H1 (cell line): ENCODE measurements at regions not wholly inside any gene's neighbourhood (a gene's known extent, or its start where the extent isn't known, plus 50 kb on each side); places are given as distances from the start of the nearest gene placed in this dataset.

Experiments used
- CTCF ChIA-PET: fragments of 300-600 bp; sonication (Branson Sonifier 250); formaldehyde crosslinking; loops from one replicate; lab custom pipeline; 2021; ENCODE audit not compliant: partially characterized antibody; lab: Charles Lee
- POLR2A ChIA-PET: fragments of 300-600 bp; sonication (Branson Sonifier 250); formaldehyde crosslinking; loops from one replicate; lab custom pipeline; 2021; ENCODE audit warnings: inconsistent platforms; ENCODE audit not compliant: partially characterized antibody; lab: Charles Lee
- DNase-seq, 2 experiments: peaks; one replicate each; pipeline versions ENCODE4 v3.0.0 to v3.0.0-alpha.2; 2010 to 2022; ENCODE audit warnings: low spot score in 2 of 2, low read depth in 1 of 2, mixed read lengths in 1 of 2
- FAIRE-seq: peaks from 2 replicates; lab custom pipeline; 2011; peaks lifted over from hg19 to GRCh38; lab: Jason Lieb, UNC
- H2AFZ ChIP-seq: 2 replicates; pipeline ENCODE4 v1.8.1; 2012; ENCODE audit warnings: low read length, inconsistent platforms
- H2AK5ac ChIP-seq: 2 replicates; pipeline ENCODE4 v1.6.1; 2013; ENCODE audit warnings: low read depth, low read length
- H2BK120ac ChIP-seq: replicated peaks from 2 replicates; pipeline ENCODE3; 2013; ENCODE audit warnings: low read depth, low read length, inconsistent platforms
- H2BK12ac ChIP-seq: 2 replicates; pipeline ENCODE4 v1.6.1; 2013; ENCODE audit warnings: low read depth, low read length
- H2BK15ac ChIP-seq: 2 replicates; pipeline ENCODE4 v1.6.1; 2013; ENCODE audit warnings: low read length
- H2BK20ac ChIP-seq: 2 replicates; pipeline ENCODE4 v1.6.1; 2013; ENCODE audit warnings: low read length
- H2BK5ac ChIP-seq: 2 replicates; pipeline ENCODE4 v1.6.1; 2013; ENCODE audit warnings: low read depth, low read length
- H3K14ac ChIP-seq: 2 replicates; pipeline ENCODE4 v1.6.1; 2013; ENCODE audit warnings: inconsistent platforms; ENCODE audit not compliant: insufficient read length
- H3K18ac ChIP-seq: 2 replicates; pipeline ENCODE4 v1.6.1; 2013; ENCODE audit warnings: low read length; ENCODE audit errors: extremely low read depth
- H3K23ac ChIP-seq: 2 replicates; pipeline ENCODE4 v1.6.1; 2013; ENCODE audit warnings: inconsistent platforms; ENCODE audit not compliant: insufficient read length
- H3K23me2 ChIP-seq: 2 replicates; pipeline ENCODE4 v1.6.1; 2013; ENCODE audit warnings: low read depth, low read length
- H3K27ac ChIP-seq: 2 replicates; pipeline ENCODE4 v1.6.1; 2011; ENCODE audit warnings: low read depth, low read length, inconsistent platforms
- H3K27me3 ChIP-seq, 4 experiments: replicated peaks in 1 of 4; 1 replicate in 1 of 4; 2 replicates in 3 of 4; pipeline versions ENCODE4 v1.6.1 to v1.8.1; 2011 to 2013; ENCODE audit warnings: low read length in 3 of 4, mild to moderate bottlenecking in 3 of 4, inconsistent platforms in 2 of 4, mixed read lengths in 2 of 4, moderate library complexity in 1 of 4; ENCODE audit not compliant: control insufficient read depth in 3 of 4, insufficient read depth in 3 of 4; ENCODE audit errors: extremely low read depth in 1 of 4
- H3K36me3 ChIP-seq, 4 experiments: 2 replicates each; pipeline versions ENCODE4 v1.6.1 to v1.8.1; 2011 to 2013; ENCODE audit warnings: mild to moderate bottlenecking in 4 of 4, low read length in 3 of 4, moderate library complexity in 2 of 4, control low read depth in 1 of 4, inconsistent platforms in 1 of 4; ENCODE audit not compliant: insufficient read depth in 4 of 4, control insufficient read depth in 2 of 4
- H3K4ac ChIP-seq: replicated peaks from 2 replicates; pipeline ENCODE3; 2013; ENCODE audit warnings: low read length, low read depth, mixed read lengths, inconsistent platforms; ENCODE audit not compliant: insufficient read length
- H3K4me1 ChIP-seq, 4 experiments: replicated peaks in 1 of 4; 1 replicate in 1 of 4; 2 replicates in 3 of 4; pipeline versions ENCODE4 v1.6.1 to v1.8.1; 2011 to 2013; ENCODE audit warnings: low read length in 3 of 4, inconsistent platforms in 2 of 4, mixed read lengths in 1 of 4; ENCODE audit not compliant: insufficient read depth in 4 of 4, control insufficient read depth in 3 of 4
- H3K4me2 ChIP-seq, 2 experiments: 2 replicates each; pipeline versions ENCODE4 v1.6.1 to v1.8.1; 2011 to 2013; ENCODE audit warnings: low read depth in 2 of 2, low read length in 2 of 2, control low read depth in 1 of 2, inconsistent platforms in 1 of 2, mild to moderate bottlenecking in 1 of 2; ENCODE audit not compliant: insufficient read depth in 1 of 2
- H3K4me3 ChIP-seq, 4 experiments: fragments of 200-600, 300-600 bp in 1 of 4; sonication (generic), shearing (Covaris generic), sonication (Bioruptor Twin) in 1 of 4; 2 replicates each; pipeline versions ENCODE4 v1.5.1 to v1.8.1; 2011 to 2016; ENCODE audit warnings: low read length in 4 of 4, low read depth in 3 of 4, control low read depth in 2 of 4, inconsistent platforms in 2 of 4, mild to moderate bottlenecking in 2 of 4, mixed read lengths in 1 of 4, moderate library complexity in 1 of 4; ENCODE audit not compliant: insufficient read depth in 2 of 4; ENCODE audit errors: extremely low read depth in 1 of 4
- H3K56ac ChIP-seq: replicated peaks from 2 replicates; pipeline ENCODE3; 2013; ENCODE audit warnings: low read depth, mild to moderate bottlenecking, mixed read lengths, low read length, inconsistent platforms; ENCODE audit not compliant: insufficient read length
- H3K79me1 ChIP-seq: 2 replicates; pipeline ENCODE4 v1.6.1; 2013; ENCODE audit warnings: low read depth, low read length, control low read depth
- H3K79me2 ChIP-seq, 2 experiments: 2 replicates each; pipeline versions ENCODE4 v1.6.1 to v1.8.1; 2012 to 2013; ENCODE audit warnings: low read length in 2 of 2, mild to moderate bottlenecking in 2 of 2, inconsistent platforms in 1 of 2; ENCODE audit not compliant: insufficient read depth in 2 of 2, control insufficient read depth in 1 of 2
- H3K9ac ChIP-seq, 4 experiments: replicated peaks in 1 of 4; 1 replicate in 1 of 4; 2 replicates in 3 of 4; pipeline versions ENCODE4 v1.6.1 to v1.8.1; 2011 to 2013; ENCODE audit warnings: low read depth in 3 of 4, low read length in 3 of 4, control low read depth in 2 of 4, mild to moderate bottlenecking in 2 of 4, moderate library complexity in 2 of 4, inconsistent platforms in 1 of 4; ENCODE audit errors: extremely low read depth in 1 of 4
- H3K9me3 ChIP-seq, 2 experiments: 2 replicates each; pipeline versions ENCODE4 v1.6.1 to v1.8.1; 2012 to 2013; ENCODE audit warnings: mild to moderate bottlenecking in 2 of 2, moderate library complexity in 2 of 2, control low read depth in 1 of 2, inconsistent platforms in 1 of 2, low read depth in 1 of 2, low read length in 1 of 2, mixed read lengths in 1 of 2; ENCODE audit not compliant: insufficient read depth in 2 of 2
- H4K20me1 ChIP-seq, 2 experiments: replicated peaks in 1 of 2; 2 replicates each; pipeline versions ENCODE3 to v1.8.1; 2011 to 2013; ENCODE audit warnings: inconsistent platforms in 2 of 2, low read length in 2 of 2, mild to moderate bottlenecking in 1 of 2; ENCODE audit not compliant: insufficient read depth in 2 of 2, control insufficient read depth in 1 of 2
- H4K5ac ChIP-seq: 2 replicates; pipeline ENCODE4 v1.6.1; 2013; ENCODE audit warnings: low read length, low read depth, mixed read lengths, inconsistent platforms; ENCODE audit not compliant: insufficient read length
- H4K8ac ChIP-seq: 2 replicates; pipeline ENCODE4 v1.8.0; 2013; ENCODE audit warnings: mild to moderate bottlenecking, moderate library complexity, low read length, inconsistent platforms; ENCODE audit not compliant: insufficient read depth; ENCODE audit errors: extremely low read depth
- H4K91ac ChIP-seq: replicated peaks from 2 replicates; pipeline ENCODE3; 2013; ENCODE audit warnings: low read length, mixed read lengths, inconsistent platforms; ENCODE audit not compliant: insufficient read length
- ATF3 ChIP-seq: IDR thresholded peaks from 2 replicates; pipeline ENCODE4 v1.6.1; 2011; ENCODE audit warnings: low read depth, mild to moderate bottlenecking, low read length; ENCODE audit not compliant: insufficient read depth
- CREB1 ChIP-seq: IDR thresholded peaks from 2 replicates; pipeline ENCODE4 v1.6.1; 2012; ENCODE audit warnings: inconsistent platforms
- CTCF ChIP-seq, 3 experiments: IDR thresholded peaks; 1 replicate in 2 of 3; 2 replicates in 1 of 3; pipeline versions ENCODE4 v1.5.1 to v1.6.1; 2011; ENCODE audit warnings: low read length in 3 of 3, mild to moderate bottlenecking in 3 of 3, inconsistent platforms in 2 of 3, low read depth in 1 of 3, moderate library complexity in 1 of 3; ENCODE audit not compliant: insufficient read depth in 1 of 3; ENCODE audit errors: control extremely low read depth in 1 of 3
- EGR1 ChIP-seq: IDR thresholded peaks from 2 replicates; pipeline ENCODE4 v1.6.1; 2011; ENCODE audit warnings: low read depth, low read length, borderline replicate concordance
- EZH2 ChIP-seq: fragments of 200-600 bp; sonication (generic); IDR thresholded peaks from 2 replicates; pipeline ENCODE4 v1.7.1; 2012; ENCODE audit warnings: low read depth, mild to moderate bottlenecking, moderate library complexity, low read length, inconsistent platforms; ENCODE audit not compliant: severe bottlenecking
- HDAC2 ChIP-seq, 2 experiments: fragments of 300-600 bp in 1 of 2; sonication (generic) in 1 of 2; IDR thresholded peaks; 2 replicates each; pipeline ENCODE4 v1.6.1; 2011 to 2012; ENCODE audit warnings: low read depth in 2 of 2, low read length in 2 of 2, mild to moderate bottlenecking in 2 of 2, moderate library complexity in 2 of 2, borderline replicate concordance in 1 of 2, inconsistent platforms in 1 of 2
- HDAC6 ChIP-seq: IDR thresholded peaks from one replicate; pipeline ENCODE4 v1.7.1; 2012; ENCODE audit warnings: low read depth, mild to moderate bottlenecking, inconsistent platforms, low read length, moderate library complexity
- KDM5A ChIP-seq: fragments of 200-600 bp; IDR thresholded peaks from 2 replicates; pipeline ENCODE4 v1.7.1; 2012; ENCODE audit warnings: mild to moderate bottlenecking, low read length, inconsistent platforms, mixed read lengths
- POLR2AphosphoS5 ChIP-seq: IDR thresholded peaks from 2 replicates; pipeline ENCODE4 v1.6.1; 2011; ENCODE audit warnings: low read depth, low read length
- RNF2 ChIP-seq: fragments of 200-900, 300-1000 bp; sonication (generic); IDR thresholded peaks from 2 replicates; pipeline ENCODE4 v1.7.1; 2016; ENCODE audit warnings: borderline replicate concordance, low read depth, mild to moderate bottlenecking, antibody characterized with exemption, low read length; ENCODE audit not compliant: poor library complexity, severe bottlenecking; ENCODE audit errors: missing control alignments
- TCF12 ChIP-seq: IDR thresholded peaks from 2 replicates; pipeline ENCODE4 v1.6.1; 2011; ENCODE audit warnings: low read depth, mild to moderate bottlenecking, low read length
- WGBS, 2 experiments: shearing (Covaris generic) in 1 of 2; methylation state at CpG; one replicate each; pipeline versions ENCODE4 v1.1.6 to v1.1.7; 2013 to 2015; ENCODE audit warnings: low lambda C conversion rate in 2 of 2, mixed read lengths in 2 of 2, inconsistent platforms in 1 of 2, low coverage in 1 of 2, missing lambda C conversion rate in 1 of 2; ENCODE audit not compliant: insufficient replicate concordance in 2 of 2, insufficient coverage in 1 of 2, insufficient read length in 1 of 2; ENCODE audit errors: extremely low coverage in 1 of 2, missing lambda C conversion rate in 1 of 2; 5-methylcytosine and 5-hydroxymethylcytosine counted together

GRCh38 chr4:156196722-156197121 is 243.1 kb upstream of the CTSO start:
- Histone ChIP-seq H2BK5ac (no peak overlapping the region), H3K14ac (no peak overlapping the region), H3K56ac (no peak overlapping the region), H3K23ac (no peak overlapping the region), H3K23me2 (no peaks in the 10 kb centered on the region), H3K79me1 (no peaks in the 10 kb centered on the region), H3K27me3 (no peaks in the 10 kb centered on the region), H4K5ac (no peak overlapping the region), H3K4me2 (no peak overlapping the region), H4K8ac (no peak overlapping the region), H3K4me1 (no peaks in the 10 kb centered on the region), H2BK20ac (no peak overlapping the region), H2AFZ (peak overlapping the region; percentile 8; the same call in 1 of the 2 replicates), H2BK120ac (no peak overlapping the region), H4K91ac (no peak overlapping the region), H3K79me2 (no peaks in the 10 kb centered on the region), H3K4ac (no peak overlapping the region), H3K4me3 (no peak overlapping the region), H2BK15ac (no peak overlapping the region), H2AK5ac (no peak overlapping the region), H4K20me1 (no peaks in the 10 kb centered on the region), H3K18ac (no peak overlapping the region), H2BK12ac (no peak overlapping the region), H3K9ac (no peak overlapping the region), H3K27ac (no peak overlapping the region), H3K36me3 (no peaks in the 10 kb centered on the region), H3K9me3 (no peaks in the 10 kb centered on the region)
- DNase-seq (no peak), FAIRE-seq (no peak)
- 96% methylated on average over 7 of the region's 7 CpGs; no CpG with 5 or more reads in 1 of the 2 experiments for WGBS, 2 experiments
- ChIA-PET CTCF (interaction anchor here (0.9 to 2.1 kb wide), 7 partner anchors 10 to 220 kb away, joined by 3 to 7 read pairs (median 3); no protein-coding TSS in a partner anchor), POLR2A (no interaction called here)
- no peak for TF ChIP-seq KDM5A
- TF ChIP-seq TCF12, result no peak
- no peak for TF ChIP-seq ATF3
- TF ChIP-seq HDAC6, result no peak
- no peak for TF ChIP-seq RNF2
- no peak for TF ChIP-seq EZH2
- no peak for TF ChIP-seq EGR1
- TF ChIP-seq POLR2AphosphoS5, result no peak
- no peak for TF ChIP-seq HDAC2 (IDR thresholded peaks at IDR 0.05; ENCODE audit: borderline replicate concordance in 1 of 2, low read depth in 2 of 2, low read length in 2 of 2)
- no peak for TF ChIP-seq CTCF (IDR thresholded peaks at IDR 0.05; ENCODE audit: control extremely low read depth in 1 of 3, insufficient read depth in 1 of 3, low read depth in 1 of 3, low read length in 3 of 3)
- no peak for TF ChIP-seq CREB1
